ENCODE measurements at regions not wholly inside any gene's neighbourhood (a gene's known extent, or its start where the extent isn't known, plus 50 kb on each side); places are given as distances from the start of the nearest gene placed in this dataset.

- TF ChIP-seq CTCF (IDR thresholded peaks at IDR 0.05) (no peak), EZH2phosphoT487 (IDR thresholded peaks at IDR 0.05) (no peak), EZH2 (IDR thresholded peaks at IDR 0.05) (no peak)
These were observed 76.6 kb upstream of the PAM start for GRCh38 chr5:102678267-102679058.

Data from neural progenitor cell (in vitro differentiated cells).